GM20000 (cell line): ENCODE measurements at regions not wholly inside any gene's neighbourhood (a gene's known extent, or its start where the extent isn't known, plus 50 kb on each side); places are given as distances from the start of the nearest gene placed in this dataset.

Experiments used
- DNase-seq: peaks from one replicate; pipeline ENCODE4 v3.0.0; 2012; ENCODE audit warnings: low spot score
- TF ChIP-seq, protein P1 (sequence below): IDR thresholded peaks from 2 replicates; pipeline ENCODE4 v1.5.1; 2012; ENCODE audit warnings: mild to moderate bottlenecking, control low read depth; ENCODE audit errors: extremely low read depth, missing control alignments

DNA sequence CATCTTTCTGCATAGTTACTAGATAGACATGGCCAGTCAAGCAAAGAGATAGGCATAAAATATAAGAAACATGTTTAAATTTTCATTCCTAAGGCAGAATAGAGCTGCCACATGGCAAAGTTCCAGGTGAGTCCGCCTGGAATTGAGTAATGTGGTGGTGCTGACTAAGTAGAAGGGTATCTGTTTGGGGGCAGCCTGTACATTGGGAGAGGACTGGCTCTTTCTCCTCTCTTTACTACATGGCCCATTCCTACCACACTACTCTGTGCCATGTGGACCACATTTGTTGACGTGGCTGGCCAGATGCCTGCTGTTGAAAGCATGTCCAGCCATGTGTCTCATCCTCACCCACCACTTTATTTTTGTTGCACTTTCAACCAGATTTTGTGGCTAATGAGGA, 354.0 kb downstream of the ETNK1 start:
- DNase-seq, result no peak
- TF ChIP-seq, protein P1, sequence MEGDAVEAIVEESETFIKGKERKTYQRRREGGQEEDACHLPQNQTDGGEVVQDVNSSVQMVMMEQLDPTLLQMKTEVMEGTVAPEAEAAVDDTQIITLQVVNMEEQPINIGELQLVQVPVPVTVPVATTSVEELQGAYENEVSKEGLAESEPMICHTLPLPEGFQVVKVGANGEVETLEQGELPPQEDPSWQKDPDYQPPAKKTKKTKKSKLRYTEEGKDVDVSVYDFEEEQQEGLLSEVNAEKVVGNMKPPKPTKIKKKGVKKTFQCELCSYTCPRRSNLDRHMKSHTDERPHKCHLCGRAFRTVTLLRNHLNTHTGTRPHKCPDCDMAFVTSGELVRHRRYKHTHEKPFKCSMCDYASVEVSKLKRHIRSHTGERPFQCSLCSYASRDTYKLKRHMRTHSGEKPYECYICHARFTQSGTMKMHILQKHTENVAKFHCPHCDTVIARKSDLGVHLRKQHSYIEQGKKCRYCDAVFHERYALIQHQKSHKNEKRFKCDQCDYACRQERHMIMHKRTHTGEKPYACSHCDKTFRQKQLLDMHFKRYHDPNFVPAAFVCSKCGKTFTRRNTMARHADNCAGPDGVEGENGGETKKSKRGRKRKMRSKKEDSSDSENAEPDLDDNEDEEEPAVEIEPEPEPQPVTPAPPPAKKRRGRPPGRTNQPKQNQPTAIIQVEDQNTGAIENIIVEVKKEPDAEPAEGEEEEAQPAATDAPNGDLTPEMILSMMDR, result no peak

DNA sequence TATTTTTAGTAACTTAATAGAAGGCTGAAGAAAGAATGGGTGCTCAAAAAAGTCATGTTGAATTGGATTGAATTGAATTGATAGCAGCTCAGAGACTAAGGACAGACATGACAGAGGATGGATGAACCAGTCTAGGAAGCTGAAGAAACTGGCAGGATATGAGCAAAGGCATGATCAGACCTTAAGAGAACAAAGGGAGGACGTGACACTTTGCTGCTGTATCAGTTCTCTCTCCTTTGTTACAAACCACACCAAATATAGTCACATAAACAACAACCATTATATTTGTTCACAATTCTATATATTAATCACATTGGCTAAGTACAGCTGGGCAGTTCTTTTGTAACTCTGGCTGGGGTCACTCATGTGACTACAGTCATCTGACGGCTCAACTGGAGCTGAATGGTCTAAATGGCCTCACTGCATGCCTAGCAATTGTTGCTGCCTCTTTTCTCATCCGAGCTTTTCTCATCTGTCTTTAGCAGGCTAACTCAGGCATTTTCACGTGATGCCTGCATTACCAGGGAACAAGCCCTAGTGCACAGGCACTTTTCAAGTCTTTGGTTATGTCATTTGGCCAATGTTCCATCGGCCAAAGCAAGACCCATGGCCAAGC, 355.0 kb downstream of the ETNK1 start:
- TF ChIP-seq, protein P1, result no peak
- DNase-seq, result no peak

DNA sequence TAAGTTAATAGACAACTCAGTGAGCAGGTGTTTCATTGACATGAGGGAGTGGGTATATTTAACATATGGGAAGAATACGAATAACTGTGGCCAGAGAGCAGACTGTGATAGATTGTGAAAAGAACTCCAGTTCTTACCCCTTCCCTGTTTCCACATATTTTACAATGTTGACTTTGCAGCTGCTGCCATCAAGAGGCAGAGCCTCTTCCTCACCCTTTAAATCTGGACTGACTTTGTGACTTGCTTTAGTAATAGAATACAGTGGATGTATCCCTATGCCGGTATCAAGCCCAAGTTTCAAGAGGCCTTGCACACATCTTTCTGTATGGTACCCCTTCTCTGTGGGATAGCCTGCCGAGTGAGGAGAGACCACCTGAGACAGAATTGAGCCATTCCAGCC, 356.7 kb downstream of the ETNK1 start:
- TF ChIP-seq, protein P1, result no peak
- no peak for DNase-seq

DNA sequence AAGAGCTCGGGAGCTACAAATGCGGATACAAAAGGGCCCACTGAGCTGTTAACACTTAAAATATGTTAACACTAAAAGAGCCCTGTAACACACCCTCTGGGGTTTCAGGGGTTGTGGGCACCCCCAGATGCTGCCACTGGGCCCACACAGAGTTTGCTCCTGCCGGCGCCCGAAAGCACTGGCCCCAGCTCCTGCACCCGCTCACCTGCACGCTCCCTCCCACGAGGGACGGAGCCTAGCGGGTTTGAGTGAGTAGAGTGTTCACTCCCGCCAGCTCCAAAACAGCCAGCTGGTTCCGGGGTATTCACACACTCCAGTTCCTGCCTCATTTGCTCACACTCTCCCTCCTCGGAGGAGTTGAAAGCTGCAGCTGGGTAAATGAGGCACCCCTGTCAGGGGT, 357.7 kb downstream of the ETNK1 start:
- DNase-seq, result no peak
- TF ChIP-seq, protein P1, result no peak

DNA sequence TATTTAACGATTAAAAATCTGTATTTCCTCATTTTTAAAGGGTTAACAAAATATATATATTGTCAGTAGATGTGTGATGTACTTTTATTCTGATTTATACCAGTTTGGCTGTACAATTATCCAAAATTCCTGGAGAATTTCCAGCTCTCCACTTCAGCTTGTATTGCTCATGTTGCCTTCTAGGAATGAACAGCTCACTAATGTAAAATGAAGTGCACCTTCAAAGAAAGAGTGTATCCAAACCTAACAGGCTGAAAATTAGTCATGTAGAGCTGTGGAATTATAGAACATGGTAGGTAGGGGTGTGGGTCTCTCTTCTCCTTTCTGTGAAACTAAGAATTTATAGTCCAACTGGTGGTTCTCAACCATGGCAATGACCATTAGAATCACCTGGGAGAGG, 362.0 kb downstream of the ETNK1 start:
- TF ChIP-seq, protein P1, result no peak

DNA sequence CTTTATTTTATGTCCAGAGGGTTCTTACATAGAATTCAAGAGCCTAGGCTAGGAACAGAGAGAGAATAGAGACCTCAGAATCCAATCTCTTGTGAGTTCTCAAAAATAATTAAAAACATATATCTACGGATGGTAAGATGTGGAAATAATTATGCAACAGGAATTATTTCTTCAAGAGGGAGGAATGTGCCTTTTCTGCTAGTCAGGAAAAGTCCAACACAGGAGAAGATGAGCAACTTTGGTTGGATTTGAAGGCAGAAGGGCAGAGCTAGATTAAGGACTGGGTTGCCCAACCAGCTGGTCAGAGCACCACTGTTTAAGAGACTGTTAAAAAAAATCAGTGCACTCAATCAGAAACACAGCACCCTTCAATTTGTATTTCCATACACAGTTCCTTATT, 365.5 kb downstream of the ETNK1 start:
- no peak for DNase-seq
- TF ChIP-seq, protein P1, result no peak

More for the DNA sequence above, 362.0 kb downstream of the ETNK1 start:
- DNase-seq, result no peak

DNA sequence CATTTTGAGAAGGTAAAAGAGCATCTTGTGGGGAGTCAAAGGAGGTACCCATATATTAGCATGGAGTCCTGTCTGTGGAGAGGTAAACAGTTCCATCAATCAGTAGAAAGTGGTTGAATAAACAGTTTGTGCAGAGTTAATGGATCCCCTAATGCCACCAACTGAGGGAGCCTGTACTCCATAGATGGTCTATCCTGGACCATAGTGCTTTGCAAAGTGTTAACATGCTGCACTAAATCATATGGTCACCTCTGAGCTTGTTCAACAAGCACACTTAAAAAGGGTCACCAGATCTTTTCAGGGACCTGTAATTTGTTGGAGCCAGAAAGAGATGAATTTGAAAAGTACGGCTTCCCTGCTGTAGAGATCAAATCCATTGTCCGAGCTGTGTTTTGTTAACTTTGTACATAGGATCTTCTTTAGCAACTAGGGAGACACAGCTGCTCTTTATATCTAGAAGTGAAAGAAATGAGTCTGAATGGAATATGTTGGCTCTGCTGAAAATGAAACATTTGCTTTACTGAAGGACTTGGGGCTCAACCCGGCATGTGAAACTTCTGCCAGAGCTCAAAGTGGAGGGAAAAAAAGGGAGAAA, 366.4 kb downstream of the ETNK1 start:
- no peak for DNase-seq
- TF ChIP-seq, protein P1, result no peak
